ENCODE measurements at regions not wholly inside any gene's neighbourhood (a gene's known extent, or its start where the extent isn't known, plus 50 kb on each side); places are given as distances from the start of the nearest gene placed in this dataset.

DNA sequence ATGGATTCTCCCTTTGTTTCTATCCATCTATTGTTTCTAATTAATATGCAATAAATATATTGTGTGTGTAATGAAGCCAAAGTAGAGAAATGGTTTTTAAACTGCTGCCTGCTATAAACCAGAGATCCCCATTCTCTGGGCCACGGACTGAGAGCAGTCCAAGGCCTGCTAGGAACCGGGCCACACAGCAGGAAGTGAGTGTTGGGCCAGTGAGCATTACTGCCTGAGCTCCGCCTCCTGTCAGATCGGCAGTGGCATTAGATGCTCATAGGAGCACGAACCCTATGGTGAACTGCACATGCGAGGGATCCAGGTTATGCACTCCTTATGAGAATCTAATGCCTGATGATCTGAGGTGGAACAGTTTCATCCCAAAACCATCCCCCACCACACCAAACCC is 85.2 kb upstream of the POMGNT2 start:
- TF ChIP-seq, protein P1, sequence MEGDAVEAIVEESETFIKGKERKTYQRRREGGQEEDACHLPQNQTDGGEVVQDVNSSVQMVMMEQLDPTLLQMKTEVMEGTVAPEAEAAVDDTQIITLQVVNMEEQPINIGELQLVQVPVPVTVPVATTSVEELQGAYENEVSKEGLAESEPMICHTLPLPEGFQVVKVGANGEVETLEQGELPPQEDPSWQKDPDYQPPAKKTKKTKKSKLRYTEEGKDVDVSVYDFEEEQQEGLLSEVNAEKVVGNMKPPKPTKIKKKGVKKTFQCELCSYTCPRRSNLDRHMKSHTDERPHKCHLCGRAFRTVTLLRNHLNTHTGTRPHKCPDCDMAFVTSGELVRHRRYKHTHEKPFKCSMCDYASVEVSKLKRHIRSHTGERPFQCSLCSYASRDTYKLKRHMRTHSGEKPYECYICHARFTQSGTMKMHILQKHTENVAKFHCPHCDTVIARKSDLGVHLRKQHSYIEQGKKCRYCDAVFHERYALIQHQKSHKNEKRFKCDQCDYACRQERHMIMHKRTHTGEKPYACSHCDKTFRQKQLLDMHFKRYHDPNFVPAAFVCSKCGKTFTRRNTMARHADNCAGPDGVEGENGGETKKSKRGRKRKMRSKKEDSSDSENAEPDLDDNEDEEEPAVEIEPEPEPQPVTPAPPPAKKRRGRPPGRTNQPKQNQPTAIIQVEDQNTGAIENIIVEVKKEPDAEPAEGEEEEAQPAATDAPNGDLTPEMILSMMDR (IDR thresholded peaks at IDR 0.05) = no peak
- TF ChIP-seq POLR2A (IDR thresholded peaks at IDR 0.05) = no peak
